Ramos (cell line): ENCODE measurements at regions not wholly inside any gene's neighbourhood (a gene's known extent, or its start where the extent isn't known, plus 50 kb on each side); places are given as distances from the start of the nearest gene placed in this dataset.

Source experiments
- in situ Hi-C: fragments of 300-500 bp; cut with MboI; formaldehyde crosslinking; loops from one replicate; pipeline ENCODE4 v1.14.3; 2022; ENCODE audit warnings: low sequenced_read_pairs; ENCODE audit not compliant: unreplicated experiment

GRCh38 chr3:98961161-98962155 is 60.0 kb upstream of the DCBLD2 start:
- in situ Hi-C loops = no loop called here

- in situ Hi-C loops = no loop called here
These were observed 56.2 kb upstream of the DCBLD2 start for GRCh38 chr3:98957681-98958080.

GRCh38 chr3:98956008-98956407 is 54.5 kb upstream of the DCBLD2 start:
- in situ Hi-C loops = no loop called here

- in situ Hi-C loops = no loop called here
These were observed 53.5 kb upstream of the DCBLD2 start for GRCh38 chr3:98954791-98955604.

- in situ Hi-C loops = no loop called here
These were observed 52.7 kb upstream of the DCBLD2 start for GRCh38 chr3:98954242-98954641.

- in situ Hi-C loops = no loop called here
These were observed 50.9 kb upstream of the DCBLD2 start for GRCh38 chr3:98952404-98952803.
